H1 (cell line): ENCODE measurements at regions not wholly inside any gene's neighbourhood (a gene's known extent, or its start where the extent isn't known, plus 50 kb on each side); places are given as distances from the start of the nearest gene placed in this dataset.

Experiments
- CTCF ChIA-PET: fragments of 300-600 bp; sonication (Branson Sonifier 250); formaldehyde crosslinking; loops from one replicate; lab custom pipeline; 2021; ENCODE audit not compliant: partially characterized antibody; lab: Charles Lee
- POLR2A ChIA-PET: fragments of 300-600 bp; sonication (Branson Sonifier 250); formaldehyde crosslinking; loops from one replicate; lab custom pipeline; 2021; ENCODE audit warnings: inconsistent platforms; ENCODE audit not compliant: partially characterized antibody; lab: Charles Lee
- DNase-seq, 2 experiments: peaks; one replicate each; pipeline versions ENCODE4 v3.0.0 to v3.0.0-alpha.2; 2010 to 2022; ENCODE audit warnings: low spot score in 2 of 2, low read depth in 1 of 2, mixed read lengths in 1 of 2
- FAIRE-seq: peaks from 2 replicates; lab custom pipeline; 2011; peaks lifted over from hg19 to GRCh38; lab: Jason Lieb, UNC
- H2AFZ ChIP-seq: 2 replicates; pipeline ENCODE4 v1.8.1; 2012; ENCODE audit warnings: low read length, inconsistent platforms
- H2AK5ac ChIP-seq: 2 replicates; pipeline ENCODE4 v1.6.1; 2013; ENCODE audit warnings: low read depth, low read length
- H2BK120ac ChIP-seq: replicated peaks from 2 replicates; pipeline ENCODE3; 2013; ENCODE audit warnings: low read depth, low read length, inconsistent platforms
- H2BK12ac ChIP-seq: 2 replicates; pipeline ENCODE4 v1.6.1; 2013; ENCODE audit warnings: low read depth, low read length
- H2BK15ac ChIP-seq: 2 replicates; pipeline ENCODE4 v1.6.1; 2013; ENCODE audit warnings: low read length
- H2BK20ac ChIP-seq: 2 replicates; pipeline ENCODE4 v1.6.1; 2013; ENCODE audit warnings: low read length
- H2BK5ac ChIP-seq: 2 replicates; pipeline ENCODE4 v1.6.1; 2013; ENCODE audit warnings: low read depth, low read length
- H3K14ac ChIP-seq: 2 replicates; pipeline ENCODE4 v1.6.1; 2013; ENCODE audit warnings: inconsistent platforms; ENCODE audit not compliant: insufficient read length
- H3K18ac ChIP-seq: 2 replicates; pipeline ENCODE4 v1.6.1; 2013; ENCODE audit warnings: low read length; ENCODE audit errors: extremely low read depth
- H3K23ac ChIP-seq: 2 replicates; pipeline ENCODE4 v1.6.1; 2013; ENCODE audit warnings: inconsistent platforms; ENCODE audit not compliant: insufficient read length
- H3K23me2 ChIP-seq: 2 replicates; pipeline ENCODE4 v1.6.1; 2013; ENCODE audit warnings: low read depth, low read length
- H3K27ac ChIP-seq: 2 replicates; pipeline ENCODE4 v1.6.1; 2011; ENCODE audit warnings: low read depth, low read length, inconsistent platforms
- H3K27me3 ChIP-seq, 4 experiments: replicated peaks in 1 of 4; 1 replicate in 1 of 4; 2 replicates in 3 of 4; pipeline versions ENCODE4 v1.6.1 to v1.8.1; 2011 to 2013; ENCODE audit warnings: low read length in 3 of 4, mild to moderate bottlenecking in 3 of 4, inconsistent platforms in 2 of 4, mixed read lengths in 2 of 4, moderate library complexity in 1 of 4; ENCODE audit not compliant: control insufficient read depth in 3 of 4, insufficient read depth in 3 of 4; ENCODE audit errors: extremely low read depth in 1 of 4
- H3K36me3 ChIP-seq, 4 experiments: 2 replicates each; pipeline versions ENCODE4 v1.6.1 to v1.8.1; 2011 to 2013; ENCODE audit warnings: mild to moderate bottlenecking in 4 of 4, low read length in 3 of 4, moderate library complexity in 2 of 4, control low read depth in 1 of 4, inconsistent platforms in 1 of 4; ENCODE audit not compliant: insufficient read depth in 4 of 4, control insufficient read depth in 2 of 4
- H3K4ac ChIP-seq: replicated peaks from 2 replicates; pipeline ENCODE3; 2013; ENCODE audit warnings: low read length, low read depth, mixed read lengths, inconsistent platforms; ENCODE audit not compliant: insufficient read length
- H3K4me1 ChIP-seq, 4 experiments: replicated peaks in 1 of 4; 1 replicate in 1 of 4; 2 replicates in 3 of 4; pipeline versions ENCODE4 v1.6.1 to v1.8.1; 2011 to 2013; ENCODE audit warnings: low read length in 3 of 4, inconsistent platforms in 2 of 4, mixed read lengths in 1 of 4; ENCODE audit not compliant: insufficient read depth in 4 of 4, control insufficient read depth in 3 of 4
- H3K4me2 ChIP-seq, 2 experiments: 2 replicates each; pipeline versions ENCODE4 v1.6.1 to v1.8.1; 2011 to 2013; ENCODE audit warnings: low read depth in 2 of 2, low read length in 2 of 2, control low read depth in 1 of 2, inconsistent platforms in 1 of 2, mild to moderate bottlenecking in 1 of 2; ENCODE audit not compliant: insufficient read depth in 1 of 2
- H3K4me3 ChIP-seq, 4 experiments: fragments of 200-600, 300-600 bp in 1 of 4; sonication (generic), shearing (Covaris generic), sonication (Bioruptor Twin) in 1 of 4; 2 replicates each; pipeline versions ENCODE4 v1.5.1 to v1.8.1; 2011 to 2016; ENCODE audit warnings: low read length in 4 of 4, low read depth in 3 of 4, control low read depth in 2 of 4, inconsistent platforms in 2 of 4, mild to moderate bottlenecking in 2 of 4, mixed read lengths in 1 of 4, moderate library complexity in 1 of 4; ENCODE audit not compliant: insufficient read depth in 2 of 4; ENCODE audit errors: extremely low read depth in 1 of 4
- H3K56ac ChIP-seq: replicated peaks from 2 replicates; pipeline ENCODE3; 2013; ENCODE audit warnings: low read depth, mild to moderate bottlenecking, mixed read lengths, low read length, inconsistent platforms; ENCODE audit not compliant: insufficient read length
- H3K79me1 ChIP-seq: 2 replicates; pipeline ENCODE4 v1.6.1; 2013; ENCODE audit warnings: low read depth, low read length, control low read depth
- H3K79me2 ChIP-seq, 2 experiments: 2 replicates each; pipeline versions ENCODE4 v1.6.1 to v1.8.1; 2012 to 2013; ENCODE audit warnings: low read length in 2 of 2, mild to moderate bottlenecking in 2 of 2, inconsistent platforms in 1 of 2; ENCODE audit not compliant: insufficient read depth in 2 of 2, control insufficient read depth in 1 of 2
- H3K9ac ChIP-seq, 4 experiments: replicated peaks in 1 of 4; 1 replicate in 1 of 4; 2 replicates in 3 of 4; pipeline versions ENCODE4 v1.6.1 to v1.8.1; 2011 to 2013; ENCODE audit warnings: low read depth in 3 of 4, low read length in 3 of 4, control low read depth in 2 of 4, mild to moderate bottlenecking in 2 of 4, moderate library complexity in 2 of 4, inconsistent platforms in 1 of 4; ENCODE audit errors: extremely low read depth in 1 of 4
- H3K9me3 ChIP-seq, 2 experiments: 2 replicates each; pipeline versions ENCODE4 v1.6.1 to v1.8.1; 2012 to 2013; ENCODE audit warnings: mild to moderate bottlenecking in 2 of 2, moderate library complexity in 2 of 2, control low read depth in 1 of 2, inconsistent platforms in 1 of 2, low read depth in 1 of 2, low read length in 1 of 2, mixed read lengths in 1 of 2; ENCODE audit not compliant: insufficient read depth in 2 of 2
- H4K20me1 ChIP-seq, 2 experiments: replicated peaks in 1 of 2; 2 replicates each; pipeline versions ENCODE3 to v1.8.1; 2011 to 2013; ENCODE audit warnings: inconsistent platforms in 2 of 2, low read length in 2 of 2, mild to moderate bottlenecking in 1 of 2; ENCODE audit not compliant: insufficient read depth in 2 of 2, control insufficient read depth in 1 of 2
- H4K5ac ChIP-seq: 2 replicates; pipeline ENCODE4 v1.6.1; 2013; ENCODE audit warnings: low read length, low read depth, mixed read lengths, inconsistent platforms; ENCODE audit not compliant: insufficient read length
- H4K8ac ChIP-seq: 2 replicates; pipeline ENCODE4 v1.8.0; 2013; ENCODE audit warnings: mild to moderate bottlenecking, moderate library complexity, low read length, inconsistent platforms; ENCODE audit not compliant: insufficient read depth; ENCODE audit errors: extremely low read depth
- H4K91ac ChIP-seq: replicated peaks from 2 replicates; pipeline ENCODE3; 2013; ENCODE audit warnings: low read length, mixed read lengths, inconsistent platforms; ENCODE audit not compliant: insufficient read length
- BACH1 ChIP-seq: IDR thresholded peaks from 2 replicates; pipeline ENCODE4 v1.6.1; 2012; ENCODE audit warnings: low read length, improper control_type of control experiment
- CEBPB ChIP-seq: IDR thresholded peaks from 2 replicates; pipeline ENCODE4 v1.6.1; 2012; ENCODE audit warnings: low read depth, low read length
- CHD2 ChIP-seq: IDR thresholded peaks from 2 replicates; pipeline ENCODE4 v1.6.1; 2012; ENCODE audit warnings: low read length, improper control_type of control experiment
- E2F6 ChIP-seq: IDR thresholded peaks from 2 replicates; pipeline ENCODE4 v1.6.1; 2012; ENCODE audit warnings: inconsistent platforms
- FOSL1 ChIP-seq: IDR thresholded peaks from 2 replicates; pipeline ENCODE4 v1.6.1; 2011; ENCODE audit warnings: mild to moderate bottlenecking, low read depth, low read length, moderate library complexity; ENCODE audit not compliant: insufficient read depth
- NRF1 ChIP-seq: IDR thresholded peaks from 2 replicates; pipeline ENCODE4 v1.6.1; 2011; ENCODE audit warnings: mild to moderate bottlenecking, low read depth, low read length, improper control_type of control experiment
- SAP30 ChIP-seq: fragments of 300-600 bp; sonication (generic); IDR thresholded peaks from 2 replicates; pipeline ENCODE4 v1.7.1; 2012; ENCODE audit warnings: low read length, moderate library complexity, mild to moderate bottlenecking, inconsistent platforms; ENCODE audit not compliant: insufficient read depth, insufficient replicate concordance
- WGBS, 2 experiments: shearing (Covaris generic) in 1 of 2; methylation state at CpG; one replicate each; pipeline versions ENCODE4 v1.1.6 to v1.1.7; 2013 to 2015; ENCODE audit warnings: low lambda C conversion rate in 2 of 2, mixed read lengths in 2 of 2, inconsistent platforms in 1 of 2, low coverage in 1 of 2, missing lambda C conversion rate in 1 of 2; ENCODE audit not compliant: insufficient replicate concordance in 2 of 2, insufficient coverage in 1 of 2, insufficient read length in 1 of 2; ENCODE audit errors: extremely low coverage in 1 of 2, missing lambda C conversion rate in 1 of 2; 5-methylcytosine and 5-hydroxymethylcytosine counted together

- Histone ChIP-seq H3K14ac (no peak overlapping the region), H3K4me3 (no peak overlapping the region), H2BK20ac (no peak overlapping the region), H2AK5ac (no peak overlapping the region), H3K56ac (no peak overlapping the region), H3K4ac (no peak overlapping the region), H3K9ac (no peak overlapping the region), H2AFZ (no peak overlapping the region), H3K27me3 (no peaks in the 10 kb centered on the region; a peak in 1 of 7 replicates), H2BK120ac (no peak overlapping the region), H4K5ac (no peak overlapping the region), H3K36me3 (no peaks in the 10 kb centered on the region), H3K23ac (no peak overlapping the region), H3K18ac (no peak overlapping the region), H3K27ac (no peak overlapping the region), H3K23me2 (no peaks in the 10 kb centered on the region), H3K9me3 (peaks cover 4% of the 10 kb centered on the region in 2 experiments; a peak in 1 of 4 replicates), H2BK15ac (no peak overlapping the region), H3K4me1 (no peaks in the 10 kb centered on the region)
- no peak for DNase-seq
- no peak for FAIRE-seq
- POLR2A ChIA-PET: no interaction called here
- TF ChIP-seq CHD2 (no peak), E2F6 (no peak), SAP30 (no peak), NRF1 (no peak), CEBPB (no peak), FOSL1 (no peak), BACH1 (no peak)
- TF ChIP-seq, all 59 proteins: peak for 0
- no peak overlapping the region for H4K8ac ChIP-seq
- no peak overlapping the region for H2BK12ac ChIP-seq
- 88% methylated on average over 1 of the region's 1 CpG; no CpG with 5 or more reads in 1 of the 2 experiments for whole genome bisulfite sequencing, 2 experiments
- no peak overlapping the region for H2BK5ac ChIP-seq
- CTCF ChIA-PET: no interaction called here
- H3K79me2 ChIP-seq: no peaks in the 10 kb centered on the region
- H3K4me2 ChIP-seq: no peak overlapping the region
- H4K20me1 ChIP-seq: no peaks in the 10 kb centered on the region
- no peaks in the 10 kb centered on the region for H3K79me1 ChIP-seq
- H4K91ac ChIP-seq: no peak overlapping the region
These were observed 416.8 kb upstream of the NCAM2 start for GRCh38 chr21:20581361-20581760.
